H9 (cell line): ENCODE measurements at regions not wholly inside any gene's neighbourhood (a gene's known extent, or its start where the extent isn't known, plus 50 kb on each side); places are given as distances from the start of the nearest gene placed in this dataset.

Experiments
- DNase-seq: peaks from one replicate; pipeline ENCODE4 v3.0.0-alpha.2; 2017
- H2AFZ ChIP-seq: one replicate; pipeline ENCODE4 v1.6.1; 2013; ENCODE audit warnings: mild to moderate bottlenecking, low read length, control low read depth, moderate library complexity
- H2AK5ac ChIP-seq: 2 replicates; pipeline ENCODE4 v1.6.1; 2013; ENCODE audit warnings: low read length, control low read depth, mixed read lengths; ENCODE audit not compliant: insufficient read length
- H2BK120ac ChIP-seq: one replicate; pipeline ENCODE4 v1.6.1; 2013; ENCODE audit warnings: low read depth, mild to moderate bottlenecking, low read length, control low read depth, inconsistent platforms; ENCODE audit not compliant: poor library complexity, severe bottlenecking
- H2BK12ac ChIP-seq: 2 replicates; pipeline ENCODE4 v1.6.1; 2013; ENCODE audit warnings: low read length, control low read depth, mixed read lengths, low read depth; ENCODE audit not compliant: insufficient read length
- H2BK15ac ChIP-seq: 2 replicates; pipeline ENCODE4 v1.6.1; 2013; ENCODE audit warnings: low read depth, low read length, control low read depth
- H2BK20ac ChIP-seq: one replicate; pipeline ENCODE4 v1.6.1; 2013; ENCODE audit warnings: low read depth, mild to moderate bottlenecking, low read length, control low read depth, inconsistent platforms; ENCODE audit not compliant: poor library complexity, severe bottlenecking
- H2BK5ac ChIP-seq: 2 replicates; pipeline ENCODE4 v1.6.1; 2013; ENCODE audit warnings: low read length, control low read depth, mixed read lengths; ENCODE audit not compliant: insufficient read length
- H3K14ac ChIP-seq: 2 replicates; pipeline ENCODE4 v1.6.1; 2013; ENCODE audit warnings: low read length, control low read depth; ENCODE audit not compliant: insufficient read depth
- H3K18ac ChIP-seq: 2 replicates; pipeline ENCODE4 v1.6.1; 2013; ENCODE audit warnings: low read depth, mild to moderate bottlenecking, mixed read lengths, low read length, control low read depth; ENCODE audit not compliant: insufficient read length
- H3K23ac ChIP-seq: 2 replicates; pipeline ENCODE4 v1.6.1; 2013; ENCODE audit warnings: low read length, control low read depth, mixed read lengths, low read depth; ENCODE audit not compliant: insufficient read length
- H3K23me2 ChIP-seq: 2 replicates; pipeline ENCODE4 v1.6.1; 2013; ENCODE audit warnings: low read depth, mild to moderate bottlenecking, mixed read lengths, low read length, control low read depth; ENCODE audit not compliant: insufficient read length, poor library complexity, severe bottlenecking
- H3K27ac ChIP-seq: 2 replicates; pipeline ENCODE4 v1.5.1; 2013; ENCODE audit warnings: low read length, control low read depth, mixed read lengths, low read depth; ENCODE audit not compliant: insufficient read length
- H3K27me3 ChIP-seq: 2 replicates; pipeline ENCODE4 v1.6.1; 2013; ENCODE audit warnings: low read length, control low read depth, inconsistent platforms; ENCODE audit not compliant: insufficient read depth
- H3K4ac ChIP-seq: 2 replicates; pipeline ENCODE4 v1.6.1; 2013; ENCODE audit warnings: low read depth, mild to moderate bottlenecking, control low read depth, inconsistent platforms, low read length, moderate library complexity
- H3K4me1 ChIP-seq: 2 replicates; pipeline ENCODE4 v1.6.1; 2013; ENCODE audit warnings: low read length, control low read depth, inconsistent platforms; ENCODE audit not compliant: insufficient read depth
- H3K4me2 ChIP-seq: 2 replicates; pipeline ENCODE4 v1.6.1; 2013; ENCODE audit warnings: low read length, control low read depth, mixed read lengths; ENCODE audit not compliant: insufficient read length, insufficient read depth
- H3K56ac ChIP-seq: 2 replicates; pipeline ENCODE4 v1.6.1; 2013; ENCODE audit warnings: low read depth, mild to moderate bottlenecking, mixed read lengths, low read length, control low read depth; ENCODE audit not compliant: insufficient read length
- H3K79me1 ChIP-seq: 2 replicates; pipeline ENCODE4 v1.6.1; 2013; ENCODE audit warnings: low read depth, mild to moderate bottlenecking, moderate library complexity, low read length, control low read depth, inconsistent platforms; ENCODE audit not compliant: insufficient read depth, poor library complexity, severe bottlenecking
- H3K79me2 ChIP-seq: 2 replicates; pipeline ENCODE4 v1.6.1; 2013; ENCODE audit warnings: low read length, control low read depth, inconsistent platforms; ENCODE audit not compliant: insufficient read depth
- H3K9ac ChIP-seq: 2 replicates; pipeline ENCODE4 v1.6.1; 2013; ENCODE audit warnings: low read length, control low read depth, mixed read lengths; ENCODE audit not compliant: insufficient read length; ENCODE audit errors: extremely low read depth
- H3K9me3 ChIP-seq: one replicate; pipeline ENCODE4 v1.6.1; 2013; ENCODE audit warnings: low read depth, low read length, inconsistent platforms; ENCODE audit not compliant: control insufficient read depth
- H3T11ph ChIP-seq: one replicate; pipeline ENCODE4 v1.6.1; 2013; ENCODE audit warnings: mild to moderate bottlenecking, low read length, control low read depth, inconsistent platforms
- H4K20me1 ChIP-seq: one replicate; pipeline ENCODE4 v1.6.1; 2013; ENCODE audit not compliant: control insufficient read depth, insufficient read length, insufficient read depth
- H4K5ac ChIP-seq: 2 replicates; pipeline ENCODE4 v1.6.1; 2013; ENCODE audit warnings: low read depth, mild to moderate bottlenecking, mixed read lengths, low read length, control low read depth; ENCODE audit not compliant: insufficient read length
- H4K8ac ChIP-seq: replicated peaks from 2 replicates; pipeline ENCODE4 v1.6.1; 2013; ENCODE audit warnings: low read length, control low read depth, mixed read lengths, low read depth; ENCODE audit not compliant: insufficient read length
- H4K91ac ChIP-seq: 2 replicates; pipeline ENCODE4 v1.6.1; 2013; ENCODE audit warnings: low read depth, mild to moderate bottlenecking, moderate library complexity, mixed read lengths, low read length, control low read depth; ENCODE audit not compliant: insufficient read length
- H3K27ac Mint-ChIP-seq, 3 experiments: 2 replicates in 2 of 3; 3 replicates in 1 of 3; pipeline ENCODE4 v1.8.0; 2020 to 2021; ENCODE audit warnings: mixed read lengths in 3 of 3, mild to moderate bottlenecking in 1 of 3, moderate library complexity in 1 of 3
- H3K27me3 Mint-ChIP-seq: 2 replicates; pipeline ENCODE4 v1.8.0; 2021; ENCODE audit warnings: low read depth, mild to moderate bottlenecking, moderate library complexity, mixed read lengths
- H3K36me3 Mint-ChIP-seq, 3 experiments: 2 replicates in 2 of 3; 3 replicates in 1 of 3; pipeline ENCODE4 v1.8.0; 2020 to 2021; ENCODE audit warnings: low read depth in 3 of 3, mixed read lengths in 3 of 3; ENCODE audit not compliant: insufficient read depth in 1 of 3
- H3K4me1 Mint-ChIP-seq, 2 experiments: 2 replicates each; pipeline ENCODE4 v1.8.0; 2020; ENCODE audit warnings: mixed read lengths in 2 of 2
- H3K4me3 Mint-ChIP-seq, 2 experiments: 2 replicates in 1 of 2; 3 replicates in 1 of 2; pipeline ENCODE4 v1.8.0; 2020 to 2021; ENCODE audit warnings: mild to moderate bottlenecking in 2 of 2, mixed read lengths in 2 of 2, moderate library complexity in 1 of 2
- H3K9me3 Mint-ChIP-seq, 2 experiments: 2 replicates in 1 of 2; 3 replicates in 1 of 2; pipeline ENCODE4 v1.8.0; 2020; ENCODE audit warnings: mild to moderate bottlenecking in 2 of 2, mixed read lengths in 2 of 2, moderate library complexity in 1 of 2
- WGBS: extraction: QIAGEN DNeasy Blood & Tissue Kit; methylation state at CpG from one replicate; pipeline ENCODE4 v1.1.7; 2013; ENCODE audit warnings: missing lambda C conversion rate, low lambda C conversion rate, mixed read lengths; ENCODE audit not compliant: insufficient read length; ENCODE audit errors: extremely low coverage; 5-methylcytosine and 5-hydroxymethylcytosine counted together
- TF ChIP-seq, protein P1 (sequence below): fragments of 200-600 bp; sonication (generic); conservative IDR thresholded peaks from 3 replicates; pipeline ENCODE4 v1.8.0; 2021; ENCODE audit warnings: antibody characterized with exemption, mild to moderate bottlenecking

DNA sequence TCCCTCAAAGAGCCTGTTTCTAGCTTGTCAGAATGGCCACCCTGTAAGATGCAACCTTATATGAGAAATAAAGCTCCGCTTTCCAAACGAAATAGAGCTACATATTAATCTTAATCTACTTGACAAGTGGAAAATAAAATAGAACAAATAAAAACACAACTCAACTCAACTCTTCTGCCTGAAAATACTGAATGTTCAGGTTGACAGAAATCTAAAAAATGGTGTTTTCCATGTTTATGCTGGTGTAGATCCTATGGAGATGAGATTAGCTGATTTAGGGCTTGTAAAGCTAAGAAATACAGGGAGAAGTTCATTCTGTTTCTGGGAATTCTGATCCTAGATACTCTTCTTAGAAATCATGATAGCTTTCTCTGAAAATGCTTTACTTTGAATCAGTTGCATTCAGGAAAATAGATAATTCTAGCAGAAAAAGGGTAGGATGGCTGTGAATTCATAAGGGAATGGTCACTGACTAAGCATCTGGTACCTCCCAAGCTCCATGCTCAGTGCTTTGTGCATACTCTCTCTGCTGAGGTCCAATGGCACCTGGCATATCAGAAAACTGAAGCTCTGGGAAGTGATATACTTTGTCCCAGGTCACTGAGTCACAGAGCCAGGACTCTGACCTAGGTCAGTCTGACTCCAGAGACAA is 89.2 kb upstream of the EXOC1L start:
- no peak overlapping the region for H2AK5ac ChIP-seq
- no peak overlapping the region for H3K14ac ChIP-seq
- H3K27ac Mint-ChIP-seq, result no peak overlapping the region
- no peak overlapping the region for H3K4me3 Mint-ChIP-seq
- no peaks in the 10 kb centered on the region for H3K23me2 ChIP-seq
- H3K4me2 ChIP-seq, result no peak overlapping the region
- no peak overlapping the region for H4K8ac ChIP-seq
- H3K79me1 ChIP-seq, result no peaks in the 10 kb centered on the region
- no peak overlapping the region for H3K9ac ChIP-seq
- H3K36me3 Mint-ChIP-seq, result no peaks in the 10 kb centered on the region
- no peak overlapping the region for H2BK12ac ChIP-seq
- no peak overlapping the region for H2BK15ac ChIP-seq
- no peaks in the 10 kb centered on the region; the same call in 1 of the 2 replicates for H3K4me1 ChIP-seq
- WGBS, result no CpG with 5 or more reads among the region's 2 CpGs
- H2AFZ ChIP-seq, result no peak overlapping the region
- H4K20me1 ChIP-seq, result no peaks in the 10 kb centered on the region
- H3K23ac ChIP-seq, result no peak overlapping the region
- H3K79me2 ChIP-seq, result no peaks in the 10 kb centered on the region
- no peaks in the 10 kb centered on the region for H3K27me3 Mint-ChIP-seq
- H3T11ph ChIP-seq, result no peak overlapping the region
- H3K18ac ChIP-seq, result no peak overlapping the region
- peaks cover 2 to 3% of the 10 kb centered on the region in 2 experiments; a peak in 3 of 5 replicates for H3K9me3 Mint-ChIP-seq
- H3K4ac ChIP-seq, result no peak overlapping the region
- no peaks in the 10 kb centered on the region; the same call in 1 of the 2 replicates for H3K27me3 ChIP-seq
- H3K27ac ChIP-seq, result no peak overlapping the region
- no peak overlapping the region for H2BK120ac ChIP-seq
- no peak overlapping the region for H3K56ac ChIP-seq
- no peak overlapping the region for H2BK5ac ChIP-seq
- H4K91ac ChIP-seq, result no peak overlapping the region
- H2BK20ac ChIP-seq, result no peak overlapping the region
- TF ChIP-seq, protein P1, sequence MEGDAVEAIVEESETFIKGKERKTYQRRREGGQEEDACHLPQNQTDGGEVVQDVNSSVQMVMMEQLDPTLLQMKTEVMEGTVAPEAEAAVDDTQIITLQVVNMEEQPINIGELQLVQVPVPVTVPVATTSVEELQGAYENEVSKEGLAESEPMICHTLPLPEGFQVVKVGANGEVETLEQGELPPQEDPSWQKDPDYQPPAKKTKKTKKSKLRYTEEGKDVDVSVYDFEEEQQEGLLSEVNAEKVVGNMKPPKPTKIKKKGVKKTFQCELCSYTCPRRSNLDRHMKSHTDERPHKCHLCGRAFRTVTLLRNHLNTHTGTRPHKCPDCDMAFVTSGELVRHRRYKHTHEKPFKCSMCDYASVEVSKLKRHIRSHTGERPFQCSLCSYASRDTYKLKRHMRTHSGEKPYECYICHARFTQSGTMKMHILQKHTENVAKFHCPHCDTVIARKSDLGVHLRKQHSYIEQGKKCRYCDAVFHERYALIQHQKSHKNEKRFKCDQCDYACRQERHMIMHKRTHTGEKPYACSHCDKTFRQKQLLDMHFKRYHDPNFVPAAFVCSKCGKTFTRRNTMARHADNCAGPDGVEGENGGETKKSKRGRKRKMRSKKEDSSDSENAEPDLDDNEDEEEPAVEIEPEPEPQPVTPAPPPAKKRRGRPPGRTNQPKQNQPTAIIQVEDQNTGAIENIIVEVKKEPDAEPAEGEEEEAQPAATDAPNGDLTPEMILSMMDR, result no peak
- DNase-seq, result no peak
- H3K4me1 Mint-ChIP-seq, result peaks cover 0 to 3% of the 10 kb centered on the region in 2 experiments; a peak in 2 of 4 replicates
- no peak overlapping the region for H4K5ac ChIP-seq
- no peaks in the 10 kb centered on the region for H3K9me3 ChIP-seq
